GM12873 (cell line): ENCODE measurements at regions not wholly inside any gene's neighbourhood (a gene's known extent, or its start where the extent isn't known, plus 50 kb on each side); places are given as distances from the start of the nearest gene placed in this dataset.

Experiments used
- CTCF ChIP-seq: IDR thresholded peaks from 2 replicates; pipeline ENCODE4 v1.5.1; 2012; ENCODE audit warnings: low read depth, mild to moderate bottlenecking, moderate library complexity, low read length, control low read depth; ENCODE audit not compliant: insufficient read depth; ENCODE audit errors: missing control alignments

GRCh38 chr9:33677961-33678360, 117.4 kb upstream of the PRSS3 start:
- TF ChIP-seq CTCF: no peak

GRCh38 chr9:33682551-33682950, 112.8 kb upstream of the PRSS3 start:
- TF ChIP-seq CTCF: no peak

GRCh38 chr9:33684831-33685230, 110.5 kb upstream of the PRSS3 start:
- TF ChIP-seq CTCF: no peak

- TF ChIP-seq CTCF: no peak
These were observed 108.4 kb upstream of the PRSS3 start for GRCh38 chr9:33686942-33687341.

GRCh38 chr9:33687779-33688178, 107.6 kb upstream of the PRSS3 start:
- no peak for TF ChIP-seq CTCF

- TF ChIP-seq CTCF: no peak
These were observed 105.0 kb upstream of the PRSS3 start for GRCh38 chr9:33690143-33690933.

GRCh38 chr9:33695299-33695698, 100.1 kb upstream of the PRSS3 start:
- TF ChIP-seq CTCF: no peak
